HepG2 (cell line): ENCODE measurements at regions not wholly inside any gene's neighbourhood (a gene's known extent, or its start where the extent isn't known, plus 50 kb on each side); places are given as distances from the start of the nearest gene placed in this dataset.
A peak's percentile ranks its signal among the peaks of the same experiment; 100 is the strongest.

Experiments
- ATAC-seq: fragments of 200-7000 bp; cut with Tn5 transposase; 3 replicates; pipeline ENCODE4 v1.9.1; 2020; ENCODE audit warnings: mild to moderate bottlenecking, moderate library complexity
- BruUV-seq: library from RNA; stranded (reverse); fragments of 400-500 nt; replicated peaks from 2 replicates; lab custom pipeline; 2021; lab: Mats Ljungman, UMichigan
- CTCF ChIA-PET: fragments of 300-600 bp; formaldehyde crosslinking; extraction: SDS; loops from one replicate; lab custom pipeline; 2021; ENCODE audit warnings: low total read pairs, inconsistent platforms, low intra/inter-chr PET ratio; lab: Yijun Ruan, JAX
- POLR2A ChIA-PET: fragments of 350-600 bp; sonication (Branson Sonifier 250); formaldehyde crosslinking; loops from one replicate; lab custom pipeline; 2020; ENCODE audit warnings: antibody characterized with exemption, inconsistent platforms; lab: Yijun Ruan, JAX
- DNase-seq: peaks from one replicate; pipeline ENCODE4 v3.0.0-alpha.2; 2015; ENCODE audit warnings: low spot score
- FAIRE-seq: peaks from 3 replicates; lab custom pipeline; 2011; peaks lifted over from hg19 to GRCh38; lab: Jason Lieb, UNC
- H2AFZ ChIP-seq: one replicate; pipeline ENCODE4 v1.6.1; 2011; ENCODE audit warnings: low read length, inconsistent platforms
- H3K27ac ChIP-seq: fragments of 300-600 bp; 3 replicates; pipeline ENCODE4 v1.8.0; 2011; ENCODE audit warnings: mixed run types, mild to moderate bottlenecking, mixed read lengths, low read length, inconsistent platforms; ENCODE audit not compliant: insufficient read depth; ENCODE audit errors: extremely low read length
- H3K27me3 ChIP-seq, 2 experiments: fragments of 200-600 bp in 1 of 2; 2 replicates in 1 of 2; 3 replicates in 1 of 2; pipeline versions ENCODE4 v1.6.0 to v1.8.0; 2011; ENCODE audit warnings: low read length in 2 of 2, mild to moderate bottlenecking in 2 of 2, moderate library complexity in 2 of 2, inconsistent platforms in 1 of 2; ENCODE audit not compliant: insufficient read depth in 2 of 2, control insufficient read depth in 1 of 2
- H3K36me3 ChIP-seq, 2 experiments: fragments of 200-600 bp in 1 of 2; replicated peaks in 1 of 2; 2 replicates in 1 of 2; 3 replicates in 1 of 2; pipeline versions ENCODE4 v1.5.1 to v1.8.0; 2011; ENCODE audit warnings: low read length in 2 of 2, inconsistent platforms in 1 of 2; ENCODE audit not compliant: insufficient read depth in 2 of 2, control insufficient read depth in 1 of 2
- H3K4me1 ChIP-seq: 2 replicates; pipeline ENCODE4 v1.5.1; 2012; ENCODE audit warnings: low read length, inconsistent platforms; ENCODE audit not compliant: insufficient read depth
- H3K4me2 ChIP-seq: 2 replicates; pipeline ENCODE4 v1.6.0; 2011; ENCODE audit warnings: low read depth, low read length, inconsistent platforms
- H3K4me3 ChIP-seq, 3 experiments: fragments of 200-600 bp in 1 of 3; sonication (generic), shearing (Covaris generic) in 1 of 3; replicated peaks in 1 of 3; 2 replicates each; pipeline ENCODE4 v1.5.1; 2011 to 2016; ENCODE audit warnings: low read length in 3 of 3, inconsistent platforms in 2 of 3, low read depth in 2 of 3, mild to moderate bottlenecking in 2 of 3, control low read depth in 1 of 3, mixed read lengths in 1 of 3; ENCODE audit not compliant: insufficient read depth in 1 of 3
- H3K79me2 ChIP-seq: one replicate; pipeline ENCODE4 v1.6.1; 2011; ENCODE audit warnings: low read length, inconsistent platforms; ENCODE audit not compliant: insufficient read depth
- H3K9ac ChIP-seq: 2 replicates; pipeline ENCODE4 v1.6.0; 2011; ENCODE audit warnings: mild to moderate bottlenecking, low read depth, low read length, inconsistent platforms; ENCODE audit not compliant: insufficient read depth
- H3K9me3 ChIP-seq: 2 replicates; pipeline ENCODE4 v1.5.1; 2012; ENCODE audit warnings: mild to moderate bottlenecking, low read length
- H4K20me1 ChIP-seq: 2 replicates; pipeline ENCODE4 v1.6.0; 2011; ENCODE audit warnings: inconsistent platforms, mild to moderate bottlenecking, low read length, moderate library complexity; ENCODE audit not compliant: insufficient read depth
- ATF2 ChIP-seq: sonication (generic); formaldehyde crosslinking; IDR thresholded peaks from 2 replicates; pipeline ENCODE4 v1.4.0; 2020; ENCODE audit warnings: missing genetic modification reagents
- ATF7 ChIP-seq, 2 experiments: fragments of 450-650 bp in 1 of 2; sonication (generic) in 1 of 2; formaldehyde crosslinking in 1 of 2; IDR thresholded peaks; 2 replicates each; pipeline versions ENCODE4 v1.4.0 to v1.6.1; 2016 to 2020; ENCODE audit warnings: antibody characterized with exemption in 1 of 2, mild to moderate bottlenecking in 1 of 2, missing genetic modification reagents in 1 of 2
- FOXA1 ChIP-seq, 2 experiments: fragments of 450-650 bp in 1 of 2; sonication (generic) in 1 of 2; formaldehyde crosslinking in 1 of 2; IDR thresholded peaks; 2 replicates each; pipeline versions ENCODE4 v1.4.0 to v1.6.1; 2016 to 2020; ENCODE audit warnings: missing genetic modification reagents in 1 of 2
- HDAC1 ChIP-seq: sonication (generic); formaldehyde crosslinking; IDR thresholded peaks from 2 replicates; pipeline ENCODE4 v1.5.1; 2020; ENCODE audit warnings: mild to moderate bottlenecking, missing genetic modification reagents
- NCOR1 ChIP-seq: fragments of 200-600 bp; sonication (generic); IDR thresholded peaks from 2 replicates; pipeline ENCODE4 v1.7.0; 2017; ENCODE audit warnings: antibody characterized with exemption, low read length, borderline replicate concordance
- NFE2L2 ChIP-seq: fragments of 150-350 bp; IDR thresholded peaks from 2 replicates; pipeline ENCODE4 v1.6.1; 2014; ENCODE audit warnings: low read length
- RCOR2 ChIP-seq: IDR thresholded peaks from 2 replicates; pipeline ENCODE4 v1.6.1; 2016; ENCODE audit warnings: missing biosample characterization, missing genetic modification reagents
- WGBS: methylation state at CpG from one replicate; pipeline ENCODE4 v1.1.6; 2017; ENCODE audit warnings: low lambda C conversion rate; 5-methylcytosine and 5-hydroxymethylcytosine counted together
- in situ Hi-C: cut with HindIII; loops from 2 replicates; pipeline ENCODE4 v1.10.0; 2017; ENCODE audit warnings: low pct_unique_long_range_greater_than_20kb; ENCODE audit not compliant: extremely low pct_ligation_motif_present
- intact Hi-C: fragments of 100-400 bp; cut with micrococcal nuclease; formaldehyde crosslinking; loops from one replicate; pipeline ENCODE4 v1.10.0; 2022; ENCODE audit not compliant: unreplicated experiment

DNA sequence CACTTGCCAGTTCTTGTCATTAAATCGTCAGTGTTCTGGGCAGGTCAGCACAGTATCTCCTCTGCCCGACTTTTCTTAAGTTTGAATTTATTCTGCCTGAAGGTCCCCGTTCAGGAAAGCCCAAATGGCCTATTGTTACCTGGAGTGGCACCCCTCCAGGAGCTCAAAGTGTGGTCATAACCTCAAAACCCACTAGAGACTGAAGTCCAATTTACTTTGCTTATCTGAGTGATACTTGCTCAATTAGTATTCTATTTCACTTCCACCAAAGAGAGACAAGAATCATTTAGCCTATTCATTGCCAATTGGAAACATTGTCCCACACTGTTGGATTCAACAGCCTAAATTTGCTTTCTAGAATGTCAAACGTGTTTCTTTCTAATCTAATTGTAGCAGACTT, 375.3 kb downstream of the LNPK start (continued):
- TF ChIP-seq FOXA1 (IDR thresholded peaks at IDR 0.05): no peak
- TF ChIP-seq FOXA1 (CRISPR knock-in tag; IDR thresholded peaks at IDR 0.05): peak; percentile 47; the same call in 1 of the 2 replicates
- no peak for TF ChIP-seq NFE2L2
- TF ChIP-seq RCOR2 (CRISPR knock-in tag): 0 out of 2 replicates have a peak, but pooled peaks have one; percentile 17
- no peak for TF ChIP-seq ATF7 (IDR thresholded peaks at IDR 0.05)
- TF ChIP-seq ATF7 (CRISPR knock-in tag; IDR thresholded peaks at IDR 0.05): no peak

DNA sequence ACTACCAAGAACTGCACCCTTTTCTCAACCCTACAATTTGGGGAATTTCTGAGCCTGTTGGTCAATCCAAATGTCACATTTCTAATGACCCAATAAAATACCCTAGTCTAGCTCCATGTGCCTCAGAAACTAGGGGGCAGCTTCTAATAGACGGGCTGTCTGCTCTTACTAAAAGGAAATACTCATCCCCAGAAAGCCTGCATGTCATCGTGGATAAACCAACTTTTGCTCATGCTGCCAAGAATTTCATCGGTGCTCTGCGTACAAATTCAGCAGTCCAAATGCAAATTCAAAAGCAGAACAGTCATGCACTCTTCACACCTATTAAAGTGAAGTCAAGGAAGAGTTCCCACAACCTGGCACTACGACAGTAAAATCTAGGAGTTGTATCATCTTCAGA, 377.3 kb downstream of the LNPK start:
- Histone ChIP-seq H3K9me3 (no peaks in the 10 kb centered on the region), H3K9ac (no peak overlapping the region), H3K36me3 (no peaks in the 10 kb centered on the region; a peak in 1 of 5 replicates), H3K79me2 (no peaks in the 10 kb centered on the region), H3K4me1 (peaks cover 23% of the 10 kb centered on the region), H3K27me3 (no peaks in the 10 kb centered on the region), H4K20me1 (no peaks in the 10 kb centered on the region), H2AFZ (no peak overlapping the region), H3K4me3 (no peak overlapping the region), H3K4me2 (no peak overlapping the region), H3K27ac (no peak overlapping the region)
- intact Hi-C loops: no loop called here
- BruUV-seq: no TSS peak
- CTCF ChIA-PET: no interaction called here
- WGBS: 74% methylated on average over 5 of the region's 5 CpGs
- no peak for ATAC-seq
- POLR2A ChIA-PET: interaction anchor here (1.5 kb wide), 1 partner anchor 18 kb away, joined by 3 read pairs; no protein-coding TSS in a partner anchor
- DNase-seq: no peak
- in situ Hi-C loops: no loop called here
- TF ChIP-seq ATF2 (CRISPR knock-in tag): no peak
- TF ChIP-seq NCOR1: no peak
- no peak for TF ChIP-seq HDAC1 (CRISPR knock-in tag)
- no peak for FAIRE-seq
